ENCODE measurements at regions not wholly inside any gene's neighbourhood (a gene's known extent, or its start where the extent isn't known, plus 50 kb on each side); places are given as distances from the start of the nearest gene placed in this dataset.
A peak's percentile ranks its signal among the peaks of the same experiment; 100 is the strongest.

- H3K4me2 ChIP-seq: 0 out of 22 replicates have a peak overlapping the region, but pooled peaks of 1 of the 11 experiments have one; percentile 40
- no peaks in the 10 kb centered on the region for H3K36me3 ChIP-seq
- no peak overlapping the region for H3K4me3 ChIP-seq
- no peaks in the 10 kb centered on the region for H3K27me3 ChIP-seq
- no peak for TF ChIP-seq Cebpa-rat (IDR thresholded peaks at IDR 0.05)
- peaks cover 0 to 18% (median 0%) of the 10 kb centered on the region in 10 experiments; a peak in 3 of 20 replicates for H3K4me1 ChIP-seq
- no peak overlapping the region for H3K9ac ChIP-seq
- H3K9me3 ChIP-seq (replicated peaks in 1 of 11): peaks cover 0 to 8% (median 0%) of the 10 kb centered on the region in 11 experiments; a peak in 7 of 22 replicates
- no peaks in the 10 kb centered on the region for H4K20me1 ChIP-seq
- H3K27ac ChIP-seq: no peak overlapping the region
Observed at GRCh38 chr5:74231697-74232096, 408.8 kb downstream of the ENC1 start.

- Histone ChIP-seq H4K20me1 (no peaks in the 10 kb centered on the region), H3K4me2 (no peak overlapping the region), H3K4me3 (no peak overlapping the region), H3K36me3 (no peaks in the 10 kb centered on the region), H3K4me1 (peaks cover 0 to 5% (median 0%) of the 10 kb centered on the region in 10 experiments; a peak in 3 of 20 replicates), H3K9me3 (replicated peaks in 1 of 11) (peaks cover 0 to 13% (median 6%) of the 10 kb centered on the region in 11 experiments; a peak in 11 of 22 replicates), H3K9ac (no peak overlapping the region), H3K27ac (no peak overlapping the region), H3K27me3 (no peaks in the 10 kb centered on the region)
- no peak for TF ChIP-seq Cebpa-rat (IDR thresholded peaks at IDR 0.05)
Observed at GRCh38 chr5:74226716-74227485, 413.6 kb downstream of the ENC1 start.

- no peak overlapping the region for H3K27ac ChIP-seq
- H3K36me3 ChIP-seq: no peaks in the 10 kb centered on the region
- H4K20me1 ChIP-seq: no peaks in the 10 kb centered on the region
- no peaks in the 10 kb centered on the region for H3K4me1 ChIP-seq
- H3K9ac ChIP-seq: no peak overlapping the region
- no peak for TF ChIP-seq Cebpa-rat (IDR thresholded peaks at IDR 0.05)
- no peak overlapping the region for H3K4me3 ChIP-seq
- H3K9me3 ChIP-seq (replicated peaks in 1 of 11): peaks cover 0 to 13% (median 6%) of the 10 kb centered on the region in 11 experiments; a peak in 11 of 22 replicates
- H3K27me3 ChIP-seq: no peaks in the 10 kb centered on the region
- H3K4me2 ChIP-seq: no peak overlapping the region
Observed at GRCh38 chr5:74225587-74225986, 414.9 kb downstream of the ENC1 start.

- H3K4me3 ChIP-seq: no peak overlapping the region
- H3K36me3 ChIP-seq: no peaks in the 10 kb centered on the region
- H3K4me2 ChIP-seq: no peak overlapping the region
- no peaks in the 10 kb centered on the region for H3K27me3 ChIP-seq
- TF ChIP-seq Cebpa-rat (IDR thresholded peaks at IDR 0.05): no peak
- H3K9ac ChIP-seq: no peak overlapping the region
- no peaks in the 10 kb centered on the region for H3K4me1 ChIP-seq
- H3K9me3 ChIP-seq (replicated peaks in 1 of 11): peaks cover 0 to 10% (median 6%) of the 10 kb centered on the region in 11 experiments; a peak in 8 of 22 replicates
- H3K27ac ChIP-seq: no peak overlapping the region
- H4K20me1 ChIP-seq: no peaks in the 10 kb centered on the region
Observed at GRCh38 chr5:74224331-74224730, 416.2 kb downstream of the ENC1 start.

GRCh38 chr5:74222806-74223205, 417.7 kb downstream of the ENC1 start:
- no peak for TF ChIP-seq Cebpa-rat (IDR thresholded peaks at IDR 0.05)
- H3K4me2 ChIP-seq: no peak overlapping the region
- H3K36me3 ChIP-seq: no peaks in the 10 kb centered on the region
- H3K4me1 ChIP-seq: no peaks in the 10 kb centered on the region
- H4K20me1 ChIP-seq: no peaks in the 10 kb centered on the region
- H3K4me3 ChIP-seq: no peak overlapping the region
- H3K27me3 ChIP-seq: no peaks in the 10 kb centered on the region
- no peak overlapping the region for H3K9ac ChIP-seq
- H3K9me3 ChIP-seq (replicated peaks in 1 of 11): peaks cover 0 to 12% (median 6%) of the 10 kb centered on the region in 11 experiments; a peak in 9 of 22 replicates
- no peak overlapping the region for H3K27ac ChIP-seq

GRCh38 chr5:74221413-74221812, 419.1 kb downstream of the ENC1 start:
- Histone ChIP-seq H3K4me1 (no peaks in the 10 kb centered on the region), H3K9me3 (replicated peaks in 1 of 11) (peaks cover 0 to 12% (median 6%) of the 10 kb centered on the region in 11 experiments; a peak in 9 of 22 replicates)

GRCh38 chr5:74216012-74216411, 424.5 kb downstream of the ENC1 start:
- H4K20me1 ChIP-seq: no peaks in the 10 kb centered on the region
- no peak overlapping the region for H3K4me3 ChIP-seq
- H3K27me3 ChIP-seq: no peaks in the 10 kb centered on the region

More at GRCh38 chr5:74221413-74221812, 419.1 kb downstream of the ENC1 start:
- H3K27me3 ChIP-seq: no peaks in the 10 kb centered on the region
- H4K20me1 ChIP-seq: no peaks in the 10 kb centered on the region
- no peaks in the 10 kb centered on the region for H3K36me3 ChIP-seq
- H3K9ac ChIP-seq: no peak overlapping the region
- H3K27ac ChIP-seq: no peak overlapping the region
- no peak overlapping the region for H3K4me2 ChIP-seq
- H3K4me3 ChIP-seq: no peak overlapping the region
- TF ChIP-seq Cebpa-rat (IDR thresholded peaks at IDR 0.05): no peak

GRCh38 chr5:74212336-74212735, 428.2 kb downstream of the ENC1 start:
- H3K4me1 ChIP-seq: no peaks in the 10 kb centered on the region
- no peak overlapping the region for H3K4me3 ChIP-seq
- no peak for TF ChIP-seq Cebpa-rat (IDR thresholded peaks at IDR 0.05)
- H4K20me1 ChIP-seq: no peaks in the 10 kb centered on the region
- no peak overlapping the region for H3K9ac ChIP-seq
- no peak overlapping the region for H3K4me2 ChIP-seq
- H3K36me3 ChIP-seq: no peaks in the 10 kb centered on the region
- H3K27ac ChIP-seq: no peak overlapping the region
- H3K27me3 ChIP-seq: no peaks in the 10 kb centered on the region
- H3K9me3 ChIP-seq (replicated peaks in 1 of 11): no peaks in the 10 kb centered on the region

More at GRCh38 chr5:74216012-74216411, 424.5 kb downstream of the ENC1 start:
- no peak for TF ChIP-seq Cebpa-rat (IDR thresholded peaks at IDR 0.05)
- no peaks in the 10 kb centered on the region for H3K36me3 ChIP-seq
- H3K4me1 ChIP-seq: no peaks in the 10 kb centered on the region
- no peak overlapping the region for H3K9ac ChIP-seq
- peaks cover 0 to 12% (median 0%) of the 10 kb centered on the region in 11 experiments; a peak in 2 of 22 replicates for H3K9me3 ChIP-seq (replicated peaks in 1 of 11)
- H3K27ac ChIP-seq: no peak overlapping the region
- H3K4me2 ChIP-seq: no peak overlapping the region

GRCh38 chr5:74209571-74209970, 431.0 kb downstream of the ENC1 start:
- H3K4me1 ChIP-seq: peaks cover 0 to 11% (median 0%) of the 10 kb centered on the region in 10 experiments; a peak in 6 of 20 replicates
- no peak for TF ChIP-seq Cebpa-rat (IDR thresholded peaks at IDR 0.05)
- no peak overlapping the region for H3K9ac ChIP-seq
- no peak overlapping the region for H3K4me2 ChIP-seq
- no peak overlapping the region for H3K4me3 ChIP-seq
- no peaks in the 10 kb centered on the region for H3K27me3 ChIP-seq
- no peaks in the 10 kb centered on the region for H3K36me3 ChIP-seq
- H3K9me3 ChIP-seq (replicated peaks in 1 of 11): no peaks in the 10 kb centered on the region
- H4K20me1 ChIP-seq: no peaks in the 10 kb centered on the region
- no peak overlapping the region for H3K27ac ChIP-seq
